Keratinocyte (primary cell): ENCODE measurements at regions not wholly inside any gene's neighbourhood (a gene's known extent, or its start where the extent isn't known, plus 50 kb on each side); places are given as distances from the start of the nearest gene placed in this dataset.

Experiments
- DNase-seq: peaks from one replicate; pipeline ENCODE4 v3.0.0-alpha.2; 2011; ENCODE audit warnings: low read depth, missing footprints, low spot score
- FAIRE-seq: peaks from 2 replicates; lab custom pipeline; 2011; peaks lifted over from hg19 to GRCh38; lab: Jason Lieb, UNC
- H2AFZ ChIP-seq: 2 replicates; pipeline ENCODE4 v1.6.0; 2012; ENCODE audit warnings: low read length, control low read depth, inconsistent platforms; ENCODE audit not compliant: control insufficient read depth
- H3K27ac ChIP-seq: 2 replicates; pipeline ENCODE4 v1.5.1; 2011; ENCODE audit warnings: low read length; ENCODE audit not compliant: control insufficient read depth, insufficient read depth
- H3K27me3 ChIP-seq: 3 replicates; pipeline ENCODE4 v1.6.0; 2011; ENCODE audit warnings: low read length; ENCODE audit not compliant: control insufficient read depth, insufficient read depth; ENCODE audit errors: extremely low read depth
- H3K36me3 ChIP-seq, 2 experiments: 2 replicates in 1 of 2; 3 replicates in 1 of 2; pipeline ENCODE4 v1.5.1; 2011; ENCODE audit warnings: low read length in 2 of 2, mild to moderate bottlenecking in 1 of 2; ENCODE audit not compliant: control insufficient read depth in 2 of 2, insufficient read depth in 2 of 2; ENCODE audit errors: extremely low read depth in 1 of 2
- H3K4me1 ChIP-seq: 3 replicates; pipeline ENCODE4 v1.5.1; 2011; ENCODE audit warnings: low read length; ENCODE audit not compliant: control insufficient read depth, insufficient read depth; ENCODE audit errors: extremely low read depth
- H3K4me2 ChIP-seq: 3 replicates; pipeline ENCODE4 v1.6.0; 2011; ENCODE audit warnings: low read depth, low read length; ENCODE audit not compliant: control insufficient read depth, insufficient read depth; ENCODE audit errors: extremely low read depth
- H3K4me3 ChIP-seq, 3 experiments: fragments of 200-600 bp in 1 of 3; sonication (generic) in 1 of 3; 2 replicates in 2 of 3; 3 replicates in 1 of 3; pipeline ENCODE4 v1.5.1; 2011 to 2016; ENCODE audit warnings: low read length in 3 of 3, mild to moderate bottlenecking in 3 of 3, control low read depth in 2 of 3, inconsistent platforms in 1 of 3, low read depth in 1 of 3, mixed read lengths in 1 of 3, mixed run types in 1 of 3, moderate library complexity in 1 of 3; ENCODE audit not compliant: control insufficient read depth in 2 of 3, insufficient read depth in 2 of 3; ENCODE audit errors: extremely low read depth in 1 of 3
- H3K79me2 ChIP-seq: 2 replicates; pipeline ENCODE4 v1.6.0; 2012; ENCODE audit warnings: low read length; ENCODE audit not compliant: control insufficient read depth, insufficient read depth
- H3K9ac ChIP-seq: 3 replicates; pipeline ENCODE4 v1.6.0; 2011; ENCODE audit warnings: low read length; ENCODE audit not compliant: control insufficient read depth, insufficient read depth; ENCODE audit errors: extremely low read depth
- H3K9me1 ChIP-seq: 3 replicates; pipeline ENCODE4 v1.6.0; 2011; ENCODE audit warnings: low read length; ENCODE audit not compliant: control insufficient read depth, insufficient read depth; ENCODE audit errors: extremely low read depth
- H3K9me3 ChIP-seq: 2 replicates; pipeline ENCODE4 v1.5.1; 2012; ENCODE audit warnings: low read depth, low read length; ENCODE audit not compliant: control insufficient read depth
- H4K20me1 ChIP-seq: 3 replicates; pipeline ENCODE4 v1.6.0; 2011; ENCODE audit warnings: low read length; ENCODE audit not compliant: control insufficient read depth, insufficient read depth; ENCODE audit errors: extremely low read depth
- CTCF ChIP-seq, 3 experiments: IDR thresholded peaks in 1 of 3; conservative IDR thresholded peaks in 1 of 3; optimal IDR thresholded peaks in 1 of 3; 2 replicates in 2 of 3; 3 replicates in 1 of 3; pipeline versions ENCODE3 to v1.5.1; 2011; ENCODE audit warnings: low read length in 3 of 3, mild to moderate bottlenecking in 3 of 3, moderate library complexity in 2 of 3, control low read depth in 1 of 3, inconsistent platforms in 1 of 3; ENCODE audit not compliant: insufficient read depth in 2 of 3; ENCODE audit errors: extremely low read depth in 1 of 3
- EZH2 ChIP-seq: IDR thresholded peaks from one replicate; pipeline ENCODE4 v1.6.1; 2012; ENCODE audit warnings: inconsistent platforms, mild to moderate bottlenecking, low read length, moderate library complexity
- dilution Hi-C: fragments of 300-500 bp; cut with MboI; formaldehyde crosslinking; loops from one replicate; pipeline ENCODE4 v1.7.0; 2020; ENCODE audit warnings: low sequenced_read_pairs; ENCODE audit not compliant: extremely low pct_ligation_motif_present

- FAIRE-seq, result no peak
- Histone ChIP-seq H3K9me3 (no peaks in the 10 kb centered on the region), H4K20me1 (no peaks in the 10 kb centered on the region)
Measured at GRCh38 chr9:22379272-22379671, 67.4 kb upstream of the DMRTA1 start.

GRCh38 chr9:22381170-22381569, 65.5 kb upstream of the DMRTA1 start:
- H3K4me3 ChIP-seq, result no peak overlapping the region
- H4K20me1 ChIP-seq, result no peaks in the 10 kb centered on the region
- H3K79me2 ChIP-seq, result no peaks in the 10 kb centered on the region
- H3K4me1 ChIP-seq, result no peaks in the 10 kb centered on the region
- no peak for DNase-seq
- no peak overlapping the region for H3K9ac ChIP-seq
- no peaks in the 10 kb centered on the region for H3K36me3 ChIP-seq
- H3K4me2 ChIP-seq, result no peak overlapping the region
- TF ChIP-seq EZH2 (no peak), CTCF (optimal IDR thresholded peaks at IDR 0.05 in 1 of 3, IDR thresholded peaks at IDR 0.05 in 1 of 3, conservative IDR thresholded peaks at IDR 0.05 in 1 of 3; ENCODE audit: extremely low read depth in 1 of 3, insufficient read depth in 2 of 3, low read length in 3 of 3) (no peak)
- no peak overlapping the region for H3K27ac ChIP-seq
- H3K27me3 ChIP-seq, result no peaks in the 10 kb centered on the region
- no peaks in the 10 kb centered on the region for H3K9me3 ChIP-seq
- no peak for FAIRE-seq
- dilution Hi-C loops, result no loop called here
- H3K9me1 ChIP-seq, result no peaks in the 10 kb centered on the region
- H2AFZ ChIP-seq, result no peak overlapping the region

More at GRCh38 chr9:22379272-22379671, 67.4 kb upstream of the DMRTA1 start:
- H2AFZ ChIP-seq, result no peak overlapping the region
- no peaks in the 10 kb centered on the region for H3K27me3 ChIP-seq
- no peaks in the 10 kb centered on the region for H3K4me1 ChIP-seq
- no peaks in the 10 kb centered on the region for H3K36me3 ChIP-seq
- TF ChIP-seq EZH2, result no peak
- no peak for TF ChIP-seq CTCF (optimal IDR thresholded peaks at IDR 0.05 in 1 of 3, IDR thresholded peaks at IDR 0.05 in 1 of 3, conservative IDR thresholded peaks at IDR 0.05 in 1 of 3; ENCODE audit: extremely low read depth in 1 of 3, insufficient read depth in 2 of 3, low read length in 3 of 3)
- no peak overlapping the region for H3K9ac ChIP-seq
- no peak overlapping the region for H3K27ac ChIP-seq
- H3K9me1 ChIP-seq, result no peaks in the 10 kb centered on the region
- DNase-seq, result no peak
- no peaks in the 10 kb centered on the region for H3K79me2 ChIP-seq
- no peak overlapping the region for H3K4me3 ChIP-seq
- no peak overlapping the region for H3K4me2 ChIP-seq
- dilution Hi-C loops, result no loop called here
